WI38 (cell line): ENCODE measurements at regions not wholly inside any gene's neighbourhood (a gene's known extent, or its start where the extent isn't known, plus 50 kb on each side); places are given as distances from the start of the nearest gene placed in this dataset.

Experiments used
- H3K4me3 ChIP-seq: 2 replicates; pipeline ENCODE4 v1.5.1; 2011; ENCODE audit warnings: low read depth, mild to moderate bottlenecking, control low read depth, low read length
- TF ChIP-seq, protein P1 (sequence below): IDR thresholded peaks from 2 replicates; pipeline ENCODE4 v1.5.1; 2012; ENCODE audit warnings: low read depth, mild to moderate bottlenecking, control low read depth, low read length

DNA sequence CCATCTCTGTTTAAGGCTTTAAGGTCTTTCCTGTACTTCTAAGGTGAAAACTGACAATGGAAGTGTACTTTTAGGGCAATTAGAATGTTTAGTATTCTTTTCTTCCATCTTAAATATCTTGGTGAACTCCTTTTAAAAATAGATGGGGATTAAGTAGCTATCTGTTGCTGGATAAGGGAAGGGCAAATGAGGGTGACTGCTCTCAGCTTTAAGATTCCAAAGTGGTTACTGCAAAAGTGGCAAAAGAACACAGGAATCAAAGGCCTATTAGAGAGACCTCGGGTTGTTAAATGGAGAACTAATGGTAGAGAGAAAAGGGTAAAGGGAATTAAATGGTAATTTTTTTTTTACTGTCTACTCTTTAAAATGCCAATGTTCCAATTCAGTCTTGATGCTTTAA, 774.1 kb upstream of the B3GALT2 start:
- no peak overlapping the region for H3K4me3 ChIP-seq
- TF ChIP-seq, protein P1, sequence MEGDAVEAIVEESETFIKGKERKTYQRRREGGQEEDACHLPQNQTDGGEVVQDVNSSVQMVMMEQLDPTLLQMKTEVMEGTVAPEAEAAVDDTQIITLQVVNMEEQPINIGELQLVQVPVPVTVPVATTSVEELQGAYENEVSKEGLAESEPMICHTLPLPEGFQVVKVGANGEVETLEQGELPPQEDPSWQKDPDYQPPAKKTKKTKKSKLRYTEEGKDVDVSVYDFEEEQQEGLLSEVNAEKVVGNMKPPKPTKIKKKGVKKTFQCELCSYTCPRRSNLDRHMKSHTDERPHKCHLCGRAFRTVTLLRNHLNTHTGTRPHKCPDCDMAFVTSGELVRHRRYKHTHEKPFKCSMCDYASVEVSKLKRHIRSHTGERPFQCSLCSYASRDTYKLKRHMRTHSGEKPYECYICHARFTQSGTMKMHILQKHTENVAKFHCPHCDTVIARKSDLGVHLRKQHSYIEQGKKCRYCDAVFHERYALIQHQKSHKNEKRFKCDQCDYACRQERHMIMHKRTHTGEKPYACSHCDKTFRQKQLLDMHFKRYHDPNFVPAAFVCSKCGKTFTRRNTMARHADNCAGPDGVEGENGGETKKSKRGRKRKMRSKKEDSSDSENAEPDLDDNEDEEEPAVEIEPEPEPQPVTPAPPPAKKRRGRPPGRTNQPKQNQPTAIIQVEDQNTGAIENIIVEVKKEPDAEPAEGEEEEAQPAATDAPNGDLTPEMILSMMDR: no peak

DNA sequence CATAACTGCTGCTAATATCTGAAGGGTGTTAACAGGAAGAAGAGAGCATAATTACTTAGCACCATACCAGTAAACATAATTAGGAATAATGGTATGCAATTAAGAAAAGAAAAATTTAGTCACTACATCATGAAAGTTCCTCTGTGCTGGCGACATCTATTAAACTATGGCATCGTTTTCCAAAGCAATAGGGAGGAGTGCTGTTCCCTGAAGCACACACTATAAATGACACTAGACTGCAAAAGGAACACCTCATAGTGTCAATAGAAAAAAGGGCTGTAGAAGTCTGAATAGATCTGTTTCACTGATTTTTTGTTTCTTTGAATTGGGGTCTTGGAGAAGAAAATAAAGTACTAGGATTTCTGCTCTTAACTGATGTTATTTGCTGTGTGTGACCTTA, 773.6 kb upstream of the B3GALT2 start:
- no peak overlapping the region for H3K4me3 ChIP-seq
- TF ChIP-seq, protein P1: no peak

DNA sequence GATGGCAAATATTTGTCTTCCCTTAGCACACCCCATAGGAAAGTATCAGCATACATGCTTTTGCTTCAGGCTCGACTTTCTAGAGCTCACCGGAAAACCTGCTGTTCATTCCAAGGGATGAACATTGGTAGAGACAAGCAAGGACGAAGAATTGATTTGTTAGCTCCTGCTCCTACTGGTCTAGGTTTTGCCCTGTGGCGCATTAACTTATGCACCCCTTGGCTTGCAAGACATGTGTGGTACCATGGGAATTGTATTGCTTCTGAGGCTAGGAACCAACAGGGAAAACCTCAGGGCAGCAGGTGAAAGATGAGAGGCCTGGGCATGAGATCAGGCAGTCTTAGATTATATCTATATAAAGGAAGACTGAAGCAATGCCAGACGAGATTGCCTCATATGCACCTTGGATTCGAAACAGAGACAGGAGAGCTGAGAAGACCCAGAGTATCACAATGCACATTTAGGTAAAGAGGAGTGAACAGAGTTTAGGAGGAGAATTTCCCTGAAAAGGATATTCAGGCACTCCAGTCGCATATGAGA, 771.2 kb upstream of the B3GALT2 start:
- TF ChIP-seq, protein P1: no peak
- no peak overlapping the region for H3K4me3 ChIP-seq

DNA sequence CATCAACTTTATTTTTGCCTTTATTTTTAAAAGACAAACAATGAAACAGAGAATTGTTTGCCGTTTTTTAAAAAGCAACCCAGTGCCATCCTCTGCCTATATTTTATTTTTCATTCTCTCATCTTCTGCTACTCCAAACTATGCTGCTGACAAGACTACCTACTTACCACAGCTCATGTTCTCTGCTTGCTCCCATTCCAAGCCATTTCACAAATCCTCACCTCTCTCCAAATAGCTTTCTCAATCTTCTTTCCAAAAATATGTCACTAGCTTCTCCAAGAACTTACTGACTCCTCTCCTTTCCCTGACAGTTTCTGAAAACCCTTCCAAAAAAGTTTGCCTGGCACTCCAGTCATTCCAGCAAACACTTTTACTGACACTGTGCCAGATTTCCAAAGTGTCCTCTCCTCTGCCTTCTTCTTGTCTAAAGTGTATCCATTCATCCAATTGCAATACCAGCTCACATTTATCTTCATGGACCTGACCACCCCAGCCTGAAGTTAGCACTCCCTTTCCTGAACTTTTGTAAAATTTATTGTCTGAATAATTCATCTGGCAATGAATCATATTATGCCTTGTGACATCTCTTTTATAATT, 766.5 kb upstream of the B3GALT2 start:
- TF ChIP-seq, protein P1: no peak
- H3K4me3 ChIP-seq: no peak overlapping the region

DNA sequence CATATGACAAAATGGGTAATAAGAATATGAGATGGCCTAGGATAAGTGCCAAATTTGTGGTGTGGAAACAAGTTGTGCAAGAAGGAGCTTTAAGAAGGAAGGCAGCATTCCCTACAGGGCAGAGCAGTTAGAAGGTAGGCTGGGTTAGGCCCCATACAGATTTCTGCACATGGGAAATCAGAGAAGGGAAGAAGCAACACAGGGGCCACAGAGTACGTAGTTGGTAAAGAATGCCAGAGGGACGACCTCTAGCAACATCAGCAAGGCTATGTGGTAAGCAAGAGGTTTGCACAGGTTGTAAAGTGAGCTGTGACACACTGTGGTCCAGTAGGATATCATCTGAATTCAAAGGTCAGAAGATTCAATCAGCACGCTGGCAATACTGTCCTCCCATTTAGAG, 765.6 kb upstream of the B3GALT2 start:
- H3K4me3 ChIP-seq: no peak overlapping the region
- TF ChIP-seq, protein P1: no peak

DNA sequence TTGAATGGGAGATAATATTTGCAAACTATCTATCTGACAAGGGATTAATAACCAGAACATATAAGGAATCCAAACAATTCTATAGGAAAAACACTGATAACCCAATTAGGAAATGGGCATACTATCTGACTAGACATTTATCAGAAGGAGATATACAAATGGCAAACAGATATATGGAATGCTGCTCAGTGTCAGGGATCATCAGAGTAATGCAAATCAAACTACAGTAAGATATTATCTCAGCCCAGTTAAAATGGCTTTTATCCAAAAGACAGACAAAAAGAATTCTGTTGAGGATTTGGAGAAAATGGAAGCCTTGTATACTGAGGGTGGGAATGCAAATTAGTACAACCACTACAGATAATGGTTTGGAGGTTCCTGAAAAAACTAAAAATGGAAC, 758.0 kb upstream of the B3GALT2 start:
- H3K4me3 ChIP-seq: no peak overlapping the region
- TF ChIP-seq, protein P1: no peak

DNA sequence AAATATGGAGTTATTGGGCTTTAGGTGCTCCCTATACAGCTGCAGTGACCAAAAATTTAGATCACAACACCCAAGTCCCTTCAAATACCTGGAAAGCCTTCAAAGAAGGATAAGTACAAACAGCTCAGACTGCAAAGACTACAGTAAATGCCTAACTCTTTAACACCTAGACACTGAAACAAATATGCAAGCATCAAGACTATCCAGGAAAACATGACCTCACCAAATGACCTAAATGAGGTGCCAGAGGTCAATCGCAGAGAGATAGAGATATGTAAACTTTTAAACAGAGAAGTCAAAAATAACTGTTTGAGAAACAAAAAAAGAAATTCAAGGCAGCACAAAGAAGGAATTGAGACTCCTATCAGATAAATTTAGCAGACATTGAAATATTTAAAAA, 753.8 kb upstream of the B3GALT2 start:
- TF ChIP-seq, protein P1: no peak
- no peak overlapping the region for H3K4me3 ChIP-seq
